MM.1S (cell line): ENCODE measurements at regions not wholly inside any gene's neighbourhood (a gene's known extent, or its start where the extent isn't known, plus 50 kb on each side); places are given as distances from the start of the nearest gene placed in this dataset.

Experiments
- DNase-seq: peaks from one replicate; pipeline ENCODE4 v3.0.0-alpha.2; 2015
- H2AFZ ChIP-seq: fragments of 300-600 bp; sonication (generic); 2 replicates; pipeline ENCODE4 v1.6.0; 2016; ENCODE audit warnings: antibody characterized with exemption, low read length
- H3F3A ChIP-seq: fragments of 300-600 bp; sonication (generic); 2 replicates; pipeline ENCODE4 v1.6.1; 2016; ENCODE audit warnings: mild to moderate bottlenecking, antibody characterized with exemption, low read length, moderate library complexity, mixed read lengths; ENCODE audit not compliant: insufficient read depth
- H3K27ac ChIP-seq: fragments of 300-600 bp; sonication (generic); 2 replicates; pipeline ENCODE4 v1.5.1; 2016; ENCODE audit warnings: mild to moderate bottlenecking, low read length
- H3K27me3 ChIP-seq: fragments of 300-600 bp; sonication (generic); replicated peaks from 2 replicates; pipeline ENCODE4 v1.6.0; 2016; ENCODE audit warnings: low read length; ENCODE audit not compliant: insufficient read depth
- H3K36me3 ChIP-seq: fragments of 300-600 bp; sonication (generic); replicated peaks from 2 replicates; pipeline ENCODE4 v1.6.1; 2016; ENCODE audit warnings: mild to moderate bottlenecking, low read length, mixed read lengths; ENCODE audit not compliant: insufficient read depth
- H3K4me1 ChIP-seq: fragments of 300-600 bp; sonication (generic); 2 replicates; pipeline ENCODE4 v1.6.1; 2016; ENCODE audit warnings: low read length, mixed read lengths
- H3K4me2 ChIP-seq: fragments of 300-600 bp; sonication (generic); 2 replicates; pipeline ENCODE4 v1.6.0; 2016; ENCODE audit warnings: low read depth, low read length
- H3K4me3 ChIP-seq: fragments of 300-600 bp; sonication (generic); 2 replicates; pipeline ENCODE4 v1.5.1; 2016; ENCODE audit warnings: low read length, mixed read lengths
- H3K79me2 ChIP-seq: fragments of 300-600 bp; sonication (generic); 2 replicates; pipeline ENCODE4 v1.6.1; 2016; ENCODE audit warnings: mixed run types, low read length, mixed read lengths
- H3K9ac ChIP-seq: fragments of 300-600 bp; sonication (generic); 2 replicates; pipeline ENCODE4 v1.6.1; 2016; ENCODE audit warnings: low read length, mixed read lengths
- H3K9me2 ChIP-seq: fragments of 300-600 bp; sonication (generic); replicated peaks from 2 replicates; pipeline ENCODE4 v1.6.1; 2016; ENCODE audit warnings: mild to moderate bottlenecking, low read length, mixed read lengths; ENCODE audit not compliant: insufficient read depth
- H3K9me3 ChIP-seq: fragments of 300-600 bp; sonication (generic); replicated peaks from 2 replicates; pipeline ENCODE4 v1.6.1; 2016; ENCODE audit warnings: mild to moderate bottlenecking, low read length, mixed read lengths; ENCODE audit not compliant: insufficient read depth
- H4K20me1 ChIP-seq: fragments of 300-600 bp; sonication (generic); 2 replicates; pipeline ENCODE4 v1.6.1; 2016; ENCODE audit warnings: mild to moderate bottlenecking, low read length, moderate library complexity, mixed read lengths; ENCODE audit not compliant: insufficient read depth
- EZH2 ChIP-seq: fragments of 300-600 bp; sonication (generic); optimal IDR thresholded peaks from 2 replicates; pipeline ENCODE3; 2017; ENCODE audit warnings: low read depth, mild to moderate bottlenecking, antibody characterized with exemption, low read length, mixed read lengths
- EZH2phosphoT487 ChIP-seq: fragments of 300-600 bp; sonication (generic); IDR thresholded peaks from 2 replicates; pipeline ENCODE4 v1.6.1; 2018; ENCODE audit warnings: antibody characterized with exemption, low read length
- TF ChIP-seq, protein P1 (sequence below): fragments of 300-600 bp; sonication (generic); IDR thresholded peaks from 2 replicates; pipeline ENCODE4 v1.5.1; 2016; ENCODE audit warnings: antibody characterized with exemption, low read length, mixed read lengths

DNA sequence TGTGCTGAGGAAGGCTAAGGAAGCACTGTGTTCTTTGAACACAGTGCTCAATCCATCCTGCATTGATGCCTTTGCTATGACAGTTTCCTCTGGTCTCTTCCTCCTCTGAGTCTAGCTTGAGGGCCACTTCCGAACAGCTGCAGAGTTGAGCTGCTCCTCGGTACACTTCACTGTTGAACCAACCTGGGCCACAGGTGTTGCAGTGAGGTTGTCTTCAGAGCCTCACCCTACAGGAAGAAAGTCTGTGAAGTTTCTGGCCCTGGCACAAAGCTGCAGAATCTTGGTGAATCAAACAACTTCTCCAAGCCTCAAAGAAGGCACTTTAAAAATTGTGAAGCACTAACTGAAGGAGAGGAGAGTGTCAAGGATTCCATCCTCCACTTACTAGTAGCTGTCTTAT is 394.0 kb downstream of the KCNRG start:
- Histone ChIP-seq H3K27ac (no peak overlapping the region), H3K9ac (no peak overlapping the region), H3K79me2 (no peaks in the 10 kb centered on the region), H3K4me2 (no peak overlapping the region), H3K4me1 (no peaks in the 10 kb centered on the region), H3K36me3 (no peaks in the 10 kb centered on the region), H3F3A (no peaks in the 10 kb centered on the region), H3K4me3 (no peak overlapping the region), H3K9me2 (no peaks in the 10 kb centered on the region), H4K20me1 (no peaks in the 10 kb centered on the region), H2AFZ (no peak overlapping the region), H3K27me3 (no peaks in the 10 kb centered on the region), H3K9me3 (no peaks in the 10 kb centered on the region)
- TF ChIP-seq, protein P1, sequence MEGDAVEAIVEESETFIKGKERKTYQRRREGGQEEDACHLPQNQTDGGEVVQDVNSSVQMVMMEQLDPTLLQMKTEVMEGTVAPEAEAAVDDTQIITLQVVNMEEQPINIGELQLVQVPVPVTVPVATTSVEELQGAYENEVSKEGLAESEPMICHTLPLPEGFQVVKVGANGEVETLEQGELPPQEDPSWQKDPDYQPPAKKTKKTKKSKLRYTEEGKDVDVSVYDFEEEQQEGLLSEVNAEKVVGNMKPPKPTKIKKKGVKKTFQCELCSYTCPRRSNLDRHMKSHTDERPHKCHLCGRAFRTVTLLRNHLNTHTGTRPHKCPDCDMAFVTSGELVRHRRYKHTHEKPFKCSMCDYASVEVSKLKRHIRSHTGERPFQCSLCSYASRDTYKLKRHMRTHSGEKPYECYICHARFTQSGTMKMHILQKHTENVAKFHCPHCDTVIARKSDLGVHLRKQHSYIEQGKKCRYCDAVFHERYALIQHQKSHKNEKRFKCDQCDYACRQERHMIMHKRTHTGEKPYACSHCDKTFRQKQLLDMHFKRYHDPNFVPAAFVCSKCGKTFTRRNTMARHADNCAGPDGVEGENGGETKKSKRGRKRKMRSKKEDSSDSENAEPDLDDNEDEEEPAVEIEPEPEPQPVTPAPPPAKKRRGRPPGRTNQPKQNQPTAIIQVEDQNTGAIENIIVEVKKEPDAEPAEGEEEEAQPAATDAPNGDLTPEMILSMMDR, result no peak
- no peak for TF ChIP-seq EZH2phosphoT487
- TF ChIP-seq EZH2, result no peak
- no peak for DNase-seq

DNA sequence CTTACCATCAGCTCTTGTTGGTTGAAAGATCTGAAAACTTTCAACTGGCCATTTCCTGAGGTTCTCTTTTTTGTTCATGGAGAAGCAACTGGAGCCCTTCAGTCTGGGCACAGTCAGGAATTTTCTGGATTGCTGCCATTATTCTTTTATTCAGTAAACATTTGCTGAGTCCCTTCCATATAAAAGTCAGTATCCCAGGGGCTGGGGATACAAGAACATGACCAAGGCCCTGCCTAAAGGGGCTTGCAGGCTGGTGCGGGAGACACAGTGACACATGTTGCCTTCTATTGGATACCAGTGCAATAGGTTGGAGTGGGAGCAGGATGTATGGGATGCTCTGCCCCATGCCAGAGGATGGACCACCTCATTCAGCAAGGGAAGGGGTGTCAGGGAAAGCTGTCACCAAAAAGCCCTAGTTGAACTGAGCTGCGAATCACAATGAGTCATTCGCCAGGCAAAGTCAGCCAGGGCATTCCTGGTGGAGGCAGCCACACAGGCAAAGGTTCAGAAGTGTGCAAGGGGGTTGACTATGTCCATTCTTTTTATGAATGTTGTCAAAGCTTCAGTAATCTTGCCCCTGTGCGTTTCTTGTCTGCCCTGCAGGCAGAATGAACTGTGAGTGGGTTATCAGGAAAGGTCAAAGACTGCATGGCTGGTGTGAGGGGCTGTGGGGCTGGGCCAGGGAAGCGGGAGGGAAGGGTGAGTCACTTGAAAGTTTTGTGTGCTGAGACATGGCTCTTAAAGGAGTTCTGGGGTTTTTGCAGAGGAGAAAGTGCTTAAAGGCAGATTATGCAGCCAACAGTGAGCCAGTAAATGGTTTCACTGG is 395.9 kb downstream of the KCNRG start:
- no peak overlapping the region for H3K9ac ChIP-seq
- no peaks in the 10 kb centered on the region for H3K27me3 ChIP-seq
- TF ChIP-seq, protein P1, result no peak
- TF ChIP-seq EZH2phosphoT487 (no peak), EZH2 (no peak)
- no peaks in the 10 kb centered on the region for H3K36me3 ChIP-seq
- H2AFZ ChIP-seq, result no peak overlapping the region
- no peak overlapping the region for H3K4me2 ChIP-seq
- no peaks in the 10 kb centered on the region for H3K4me1 ChIP-seq
- H3F3A ChIP-seq, result no peaks in the 10 kb centered on the region
- no peaks in the 10 kb centered on the region for H4K20me1 ChIP-seq
- H3K27ac ChIP-seq, result no peak overlapping the region
- H3K4me3 ChIP-seq, result no peak overlapping the region
- no peaks in the 10 kb centered on the region for H3K79me2 ChIP-seq
- no peaks in the 10 kb centered on the region for H3K9me3 ChIP-seq
- no peak for DNase-seq
- no peaks in the 10 kb centered on the region for H3K9me2 ChIP-seq

DNA sequence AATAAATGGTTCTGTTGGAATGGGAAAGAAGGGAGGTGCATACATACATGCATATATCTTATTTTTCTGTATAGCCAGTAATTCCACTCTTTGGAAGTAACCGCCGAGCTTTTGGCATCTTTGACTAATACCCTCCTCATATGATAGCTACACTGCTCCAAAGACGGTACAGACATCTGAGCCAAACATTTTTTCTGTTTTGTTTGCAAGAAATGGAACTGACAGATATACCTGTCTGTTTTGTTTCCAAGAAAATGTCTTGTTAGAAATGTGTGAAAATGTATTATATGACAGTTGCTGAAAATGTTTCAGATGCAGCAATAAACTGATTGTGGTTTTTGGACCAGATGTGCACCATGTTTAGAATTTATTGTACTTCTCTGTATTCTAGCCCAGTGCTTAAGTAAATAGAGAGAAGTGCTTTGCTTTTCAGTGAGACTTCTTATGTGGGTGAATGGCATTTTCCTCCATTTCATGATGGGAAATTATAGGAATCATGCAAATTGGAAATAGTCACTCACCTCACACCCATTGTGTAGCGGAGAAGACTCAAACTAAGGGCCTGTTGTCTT is 396.9 kb downstream of the KCNRG start:
- H4K20me1 ChIP-seq, result no peaks in the 10 kb centered on the region
- no peak overlapping the region for H3K9ac ChIP-seq
- no peaks in the 10 kb centered on the region for H3K4me1 ChIP-seq
- H3K27me3 ChIP-seq, result no peaks in the 10 kb centered on the region
- H3K4me3 ChIP-seq, result no peak overlapping the region
- H3K27ac ChIP-seq, result no peak overlapping the region
- no peaks in the 10 kb centered on the region for H3F3A ChIP-seq
- no peak overlapping the region for H3K4me2 ChIP-seq
- no peak for DNase-seq
- no peak overlapping the region for H2AFZ ChIP-seq
- TF ChIP-seq, protein P1, result no peak
- TF ChIP-seq EZH2phosphoT487, result no peak
- TF ChIP-seq EZH2, result no peak
- H3K36me3 ChIP-seq, result no peaks in the 10 kb centered on the region
- no peaks in the 10 kb centered on the region for H3K9me3 ChIP-seq
- H3K9me2 ChIP-seq, result no peaks in the 10 kb centered on the region
- H3K79me2 ChIP-seq, result no peaks in the 10 kb centered on the region
